GM12878 (cell line): ENCODE measurements at regions not wholly inside any gene's neighbourhood (a gene's known extent, or its start where the extent isn't known, plus 50 kb on each side); places are given as distances from the start of the nearest gene placed in this dataset.

Experiments used
- ATAC-seq: fragments of 200-7000 bp; cut with Tn5 transposase; 3 replicates; pipeline ENCODE4 v1.9.1; 2020; ENCODE audit warnings: mild to moderate bottlenecking, moderate library complexity
- BruUV-seq: library from RNA; stranded (reverse); fragments of 400-500 nt; replicated peaks from 2 replicates; lab custom pipeline; 2021; lab: Mats Ljungman, UMichigan
- CTCF ChIA-PET: fragments of 300-600 bp; sonication (Branson Sonifier 250); formaldehyde crosslinking; extraction: SDS; loops from one replicate; lab custom pipeline; 2021; ENCODE audit warnings: inconsistent platforms; lab: Yijun Ruan, JAX
- POLR2A ChIA-PET: fragments of 350-600 bp; formaldehyde crosslinking; extraction: SDS; loops from one replicate; lab custom pipeline; 2021; ENCODE audit warnings: inconsistent platforms; lab: Charles Lee
- RAD21 ChIA-PET: fragments of 300-600 bp; sonication (Branson Sonifier 250); formaldehyde crosslinking; loops from one replicate; lab custom pipeline; 2023; ENCODE audit warnings: antibody characterized with exemption; ENCODE audit not compliant: unreplicated experiment; lab: Charles Lee
- SMC1A ChIA-PET: fragments of 300-600 bp; sonication (Branson Sonifier 250); formaldehyde crosslinking; loops from one replicate; lab custom pipeline; 2023; ENCODE audit not compliant: unreplicated experiment, uncharacterized antibody; lab: Charles Lee
- DNase-seq: peaks from one replicate; pipeline ENCODE4 v3.0.0-alpha.2; 2011; ENCODE audit warnings: low read depth, low spot score
- FAIRE-seq: peaks from 3 replicates; lab custom pipeline; 2011; peaks lifted over from hg19 to GRCh38; lab: Jason Lieb, UNC
- H2AFZ ChIP-seq: 2 replicates; pipeline ENCODE4 v1.6.0; 2011; ENCODE audit warnings: low read depth, low read length, control low read depth; ENCODE audit not compliant: control insufficient read depth
- H3K27ac ChIP-seq: 2 replicates; pipeline ENCODE4 v1.5.1; 2011; ENCODE audit warnings: control low read depth; ENCODE audit not compliant: control insufficient read depth, insufficient read depth
- H3K27me3 ChIP-seq, 2 experiments: replicated peaks in 1 of 2; 2 replicates each; pipeline versions ENCODE4 v1.6.0 to v1.6.1; 2011; ENCODE audit warnings: low read length in 1 of 2; ENCODE audit not compliant: control insufficient read depth in 2 of 2, insufficient read depth in 2 of 2
- H3K36me3 ChIP-seq, 2 experiments: 2 replicates each; pipeline ENCODE4 v1.5.1; 2011; ENCODE audit warnings: low read length in 1 of 2; ENCODE audit not compliant: control insufficient read depth in 2 of 2, insufficient read depth in 2 of 2
- H3K4me1 ChIP-seq: 2 replicates; pipeline ENCODE4 v1.6.1; 2011; ENCODE audit warnings: mild to moderate bottlenecking, low read length, moderate library complexity, mixed read lengths; ENCODE audit not compliant: control insufficient read depth, insufficient read depth
- H3K4me2 ChIP-seq: 2 replicates; pipeline ENCODE4 v1.6.0; 2011; ENCODE audit warnings: control low read depth; ENCODE audit not compliant: control insufficient read depth, insufficient read depth
- H3K4me3 ChIP-seq: fragments of 200-600 bp; sonication (generic); 2 replicates; pipeline ENCODE4 v1.5.1; 2016
- H3K79me2 ChIP-seq: 2 replicates; pipeline ENCODE4 v1.6.0; 2011; ENCODE audit warnings: low read length; ENCODE audit not compliant: control insufficient read depth, insufficient read depth
- H3K9ac ChIP-seq: 2 replicates; pipeline ENCODE4 v1.8.0; 2011; ENCODE audit warnings: low read length, control low read depth, mixed read lengths; ENCODE audit not compliant: control insufficient read depth, insufficient read depth
- H3K9me3 ChIP-seq: replicated peaks from 3 replicates; pipeline ENCODE4 v1.5.1; 2011; ENCODE audit warnings: mild to moderate bottlenecking, low read length; ENCODE audit not compliant: control insufficient read depth, insufficient read depth
- H4K20me1 ChIP-seq: 2 replicates; pipeline ENCODE4 v1.6.0; 2011; ENCODE audit not compliant: control insufficient read depth, insufficient read depth
- CEBPZ ChIP-seq: fragments of 150-350 bp; IDR thresholded peaks from 2 replicates; pipeline ENCODE4 v1.6.1; 2016; ENCODE audit warnings: low read depth, low read length
- CTCF ChIP-seq, 3 experiments: IDR thresholded peaks in 2 of 3; conservative IDR thresholded peaks in 1 of 3; 2 replicates each; pipeline ENCODE4 v1.5.1; 2011; ENCODE audit warnings: low read depth in 3 of 3, low read length in 3 of 3, mild to moderate bottlenecking in 3 of 3, control low read depth in 2 of 3, moderate library complexity in 2 of 3, inconsistent platforms in 1 of 3, mixed read lengths in 1 of 3; ENCODE audit not compliant: control insufficient read depth in 2 of 3, insufficient read depth in 1 of 3; ENCODE audit errors: extremely low read depth in 1 of 3
- MLLT1 ChIP-seq: fragments of 450-650 bp; IDR thresholded peaks from 2 replicates; pipeline ENCODE4 v1.6.1; 2016; ENCODE audit warnings: mild to moderate bottlenecking
- RCOR1 ChIP-seq: conservative IDR thresholded peaks from 2 replicates; pipeline ENCODE4 v1.6.1; 2012; ENCODE audit warnings: low read depth, low read length, improper control_type of control experiment
- USF2 ChIP-seq: IDR thresholded peaks from 2 replicates; pipeline ENCODE4 v1.6.1; 2011; ENCODE audit warnings: low read depth, low read length, improper control_type of control experiment, borderline replicate concordance
- whole genome bisulfite sequencing: methylation state at CpG from one replicate; pipeline ENCODE4 v1.1.6; 2016; ENCODE audit warnings: low lambda C conversion rate; ENCODE audit not compliant: insufficient replicate concordance, insufficient coverage; ENCODE audit errors: missing lambda C conversion rate; 5-methylcytosine and 5-hydroxymethylcytosine counted together
- in situ Hi-C: fragments of 300-500 bp; cut with MboI; formaldehyde crosslinking; loops from 9 replicates; pipeline ENCODE4 v1.14.3; 2018; ENCODE audit warnings: mixed read lengths
- intact Hi-C: fragments of 100-400 bp; cut with micrococcal nuclease; formaldehyde crosslinking; loops from one replicate; pipeline ENCODE4 v1.14.2; 2022; ENCODE audit not compliant: unreplicated experiment

- RAD21 ChIA-PET: no interaction called here
These were observed 145.8 kb downstream of the ACTL7B start for GRCh38 chr9:108709997-108710396.

More at GRCh38 chr9:108709997-108710396, 145.8 kb downstream of the ACTL7B start:
- intact Hi-C loops: no loop called here
- Histone ChIP-seq H3K4me3 (no peak overlapping the region), H3K4me1 (no peaks in the 10 kb centered on the region), H3K9me3 (no peaks in the 10 kb centered on the region; the same call in 2 of the 3 replicates), H2AFZ (no peak overlapping the region), H3K9ac (no peak overlapping the region), H3K4me2 (no peak overlapping the region), H4K20me1 (no peaks in the 10 kb centered on the region), H3K79me2 (no peaks in the 10 kb centered on the region), H3K27me3 (no peaks in the 10 kb centered on the region), H3K36me3 (no peaks in the 10 kb centered on the region), H3K27ac (no peak overlapping the region)
- ATAC-seq (no peak), DNase-seq (no peak), FAIRE-seq (no peak)
- no TSS peak for BruUV-seq
- 0% methylated on average over 1 of the region's 1 CpG for WGBS
- POLR2A ChIA-PET: no interaction called here
- SMC1A ChIA-PET: no interaction called here
- in situ Hi-C loops: no loop called here
- TF ChIP-seq CTCF (IDR thresholded peaks at IDR 0.05 in 2 of 3, conservative IDR thresholded peaks at IDR 0.05 in 1 of 3; ENCODE audit: control insufficient read depth in 2 of 3, extremely low read depth in 1 of 3, insufficient read depth in 1 of 3, low read depth in 3 of 3, low read length in 3 of 3): no peak
- TF ChIP-seq RCOR1: no peak
- TF ChIP-seq CEBPZ: no peak
- TF ChIP-seq USF2: no peak
- TF ChIP-seq MLLT1: no peak
- CTCF ChIA-PET: interaction anchor here (1.3 kb wide), 1 partner anchor 52 kb away, joined by 3 read pairs; no protein-coding TSS in a partner anchor
